ENCODE measurements at regions not wholly inside any gene's neighbourhood (a gene's known extent, or its start where the extent isn't known, plus 50 kb on each side); places are given as distances from the start of the nearest gene placed in this dataset.
"Not testable (repeated sequence)": the region's sequence is repeated elsewhere in the genome, so short reads cannot be mapped to it uniquely, and the experiment has no call there.

DNA sequence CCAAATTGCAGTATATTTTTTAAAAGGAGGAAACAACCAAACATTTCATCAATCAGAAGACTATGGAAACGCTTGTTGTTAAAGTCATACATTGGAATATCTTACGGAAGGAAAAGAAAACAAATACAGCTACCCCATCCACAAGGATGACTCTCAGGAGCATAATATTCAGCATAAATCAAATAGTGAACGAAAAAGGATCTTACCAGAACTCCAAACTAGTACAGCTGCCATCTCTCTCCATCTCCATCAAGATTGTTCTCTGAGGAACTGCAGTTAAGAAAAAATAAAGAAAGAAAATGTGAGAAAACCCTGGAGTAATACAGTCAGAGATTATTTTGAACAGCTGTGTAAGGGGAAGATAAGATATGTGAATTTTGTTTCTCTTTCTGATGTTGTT is 299.8 kb upstream of the CNTN5 start:
- no peaks in the 10 kb centered on the region for H3K4me1 ChIP-seq
- intact Hi-C loops (cut with DNase I), result no loop called here
- H3K27me3 ChIP-seq (ENCODE audit: low read depth), result no peaks in the 10 kb centered on the region
- DNase-seq (no peak), ATAC-seq (no peak)
- TF ChIP-seq, protein P1, sequence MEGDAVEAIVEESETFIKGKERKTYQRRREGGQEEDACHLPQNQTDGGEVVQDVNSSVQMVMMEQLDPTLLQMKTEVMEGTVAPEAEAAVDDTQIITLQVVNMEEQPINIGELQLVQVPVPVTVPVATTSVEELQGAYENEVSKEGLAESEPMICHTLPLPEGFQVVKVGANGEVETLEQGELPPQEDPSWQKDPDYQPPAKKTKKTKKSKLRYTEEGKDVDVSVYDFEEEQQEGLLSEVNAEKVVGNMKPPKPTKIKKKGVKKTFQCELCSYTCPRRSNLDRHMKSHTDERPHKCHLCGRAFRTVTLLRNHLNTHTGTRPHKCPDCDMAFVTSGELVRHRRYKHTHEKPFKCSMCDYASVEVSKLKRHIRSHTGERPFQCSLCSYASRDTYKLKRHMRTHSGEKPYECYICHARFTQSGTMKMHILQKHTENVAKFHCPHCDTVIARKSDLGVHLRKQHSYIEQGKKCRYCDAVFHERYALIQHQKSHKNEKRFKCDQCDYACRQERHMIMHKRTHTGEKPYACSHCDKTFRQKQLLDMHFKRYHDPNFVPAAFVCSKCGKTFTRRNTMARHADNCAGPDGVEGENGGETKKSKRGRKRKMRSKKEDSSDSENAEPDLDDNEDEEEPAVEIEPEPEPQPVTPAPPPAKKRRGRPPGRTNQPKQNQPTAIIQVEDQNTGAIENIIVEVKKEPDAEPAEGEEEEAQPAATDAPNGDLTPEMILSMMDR (IDR thresholded peaks at IDR 0.05), result no peak
- H3K4me3 ChIP-seq, result no peak overlapping the region
- H3K9me3 ChIP-seq, result no peaks in the 10 kb centered on the region
- H3K27ac ChIP-seq, result no peak overlapping the region
- H3K36me3 ChIP-seq, result no peaks in the 10 kb centered on the region

DNA sequence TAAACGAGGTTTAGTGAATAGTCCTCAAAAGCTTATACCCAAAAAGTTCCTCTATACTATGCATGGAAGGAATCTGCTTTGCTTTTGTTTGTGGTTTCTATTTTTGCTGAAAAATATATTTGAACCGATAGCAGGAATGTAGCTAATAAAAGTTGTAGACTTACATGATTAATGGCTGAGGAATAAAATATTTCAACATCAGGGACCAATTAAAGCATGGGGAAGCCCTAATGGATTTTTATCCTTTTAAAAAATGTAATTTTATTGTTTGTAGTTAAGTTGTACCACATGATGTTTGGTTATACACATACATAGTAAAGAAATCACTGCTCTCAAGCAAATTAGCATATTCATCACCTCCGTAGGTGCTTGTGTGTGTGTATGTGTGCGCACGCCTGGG is 295.3 kb upstream of the CNTN5 start:
- DNase-seq, result no peak
- TF ChIP-seq, protein P1 (IDR thresholded peaks at IDR 0.05), result no peak
- no peaks in the 10 kb centered on the region for H3K27me3 ChIP-seq (ENCODE audit: low read depth)
- no peaks in the 10 kb centered on the region for H3K9me3 ChIP-seq
- no peaks in the 10 kb centered on the region for H3K4me1 ChIP-seq
- intact Hi-C loops (cut with DNase I), result no loop called here
- no peak overlapping the region for H3K27ac ChIP-seq
- no peak overlapping the region for H3K4me3 ChIP-seq
- no peaks in the 10 kb centered on the region for H3K36me3 ChIP-seq
- ATAC-seq, result no peak

DNA sequence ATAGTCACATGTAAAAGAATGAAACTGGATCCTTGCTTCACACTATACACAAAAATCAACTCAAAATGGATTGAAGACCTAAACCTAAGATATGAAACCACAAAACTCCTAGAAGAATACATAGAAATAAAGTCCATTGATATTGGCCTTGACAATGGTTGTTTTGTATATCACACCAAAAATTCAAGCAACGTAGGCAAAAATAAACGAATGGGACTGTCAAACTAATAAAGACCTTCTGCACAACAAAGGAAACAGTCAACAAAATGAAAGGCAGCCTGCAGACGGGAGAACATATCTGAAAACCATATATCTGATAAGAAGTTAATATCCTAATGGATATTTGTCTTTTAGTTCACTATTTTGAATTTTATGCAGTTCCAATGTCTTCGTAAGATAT is 292.3 kb upstream of the CNTN5 start:
- intact Hi-C loops (cut with DNase I), result no loop called here
- H3K27ac ChIP-seq, result no peak overlapping the region
- no peak overlapping the region for H3K4me3 ChIP-seq
- ATAC-seq, result no peak
- no peaks in the 10 kb centered on the region for H3K4me1 ChIP-seq
- TF ChIP-seq, protein P1 (IDR thresholded peaks at IDR 0.05), result no peak
- no peaks in the 10 kb centered on the region for H3K27me3 ChIP-seq (ENCODE audit: low read depth)
- no peak for DNase-seq
- no peaks in the 10 kb centered on the region for H3K9me3 ChIP-seq
- H3K36me3 ChIP-seq, result no peaks in the 10 kb centered on the region

DNA sequence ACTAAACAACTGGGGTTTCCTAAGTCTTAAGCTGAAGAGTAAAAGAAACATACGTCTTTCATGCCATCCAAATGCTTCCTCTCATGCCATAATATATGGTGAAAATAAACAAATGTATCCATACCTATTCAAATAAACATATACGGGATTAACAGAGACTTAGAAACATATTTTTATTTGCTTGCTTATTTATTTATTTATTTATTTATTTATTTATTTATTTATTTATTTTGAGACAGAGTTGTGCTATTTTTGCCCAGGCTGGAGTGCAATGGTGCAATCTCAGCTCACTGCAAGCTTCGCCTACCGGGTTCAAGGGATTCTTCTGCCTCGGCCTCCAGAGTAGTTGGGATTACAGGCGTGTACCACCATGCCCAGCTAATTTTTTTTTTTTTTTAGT is 291.6 kb upstream of the CNTN5 start:
- Histone ChIP-seq H3K4me1 (no peaks in the 10 kb centered on the region), H3K27ac (no peak overlapping the region), H3K4me3 (no peak overlapping the region), H3K9me3 (no peaks in the 10 kb centered on the region), H3K36me3 (no peaks in the 10 kb centered on the region), H3K27me3 (ENCODE audit: low read depth) (no peaks in the 10 kb centered on the region)
- intact Hi-C loops (cut with DNase I), result no loop called here
- DNase-seq (no peak), ATAC-seq (no peak)
- TF ChIP-seq, protein P1 (IDR thresholded peaks at IDR 0.05), result no peak

DNA sequence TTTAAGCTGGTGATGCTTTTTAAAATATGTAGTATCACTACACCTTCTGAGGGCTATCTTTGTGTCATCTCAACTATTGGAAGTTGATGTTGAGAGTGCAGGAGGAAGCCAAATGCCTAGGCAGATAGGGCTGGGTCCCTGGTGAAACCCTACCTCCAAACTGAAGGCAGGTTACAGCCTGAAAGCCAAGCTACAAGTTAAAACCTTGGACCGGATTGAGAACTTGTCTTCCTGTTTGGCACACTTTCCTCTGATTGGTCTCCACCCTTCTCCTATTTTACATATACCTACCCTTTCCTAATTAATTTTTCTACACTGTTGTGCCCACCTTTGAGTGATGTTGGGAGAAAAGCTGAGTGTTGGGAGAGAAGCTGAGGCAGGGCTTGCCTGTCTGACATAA is 287.8 kb upstream of the CNTN5 start:
- DNase-seq (no peak), ATAC-seq (no peak)
- Histone ChIP-seq H3K4me3 (no peak overlapping the region), H3K27ac (no peak overlapping the region), H3K9me3 (no peaks in the 10 kb centered on the region), H3K4me1 (no peaks in the 10 kb centered on the region), H3K27me3 (ENCODE audit: low read depth) (no peaks in the 10 kb centered on the region), H3K36me3 (no peaks in the 10 kb centered on the region)
- TF ChIP-seq, protein P1 (IDR thresholded peaks at IDR 0.05), result no peak
- intact Hi-C loops (cut with DNase I), result no loop called here

DNA sequence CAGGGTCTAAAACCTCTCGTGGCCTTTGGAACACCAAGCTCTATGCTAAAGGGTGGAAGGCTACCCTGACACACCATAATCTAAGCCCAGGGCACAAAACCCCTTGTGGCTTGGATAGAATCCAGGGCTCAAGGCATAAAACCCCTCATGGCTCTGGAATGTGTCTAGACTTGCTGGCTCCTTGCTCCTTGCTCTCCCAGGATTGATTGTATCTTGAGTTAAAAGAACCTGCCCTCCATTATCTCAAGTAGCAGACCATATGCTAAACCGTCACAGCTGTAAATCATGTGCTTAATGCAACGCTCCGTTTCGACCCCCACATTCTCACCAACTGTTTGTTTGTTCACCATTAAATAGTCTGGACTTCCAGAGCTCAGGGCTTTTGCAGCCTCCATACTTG is 287.4 kb upstream of the CNTN5 start:
- H3K27me3 ChIP-seq (ENCODE audit: low read depth); H3K36me3 ChIP-seq; H3K4me3 ChIP-seq; DNase-seq; H3K9me3 ChIP-seq; H3K4me1 ChIP-seq; ATAC-seq; intact Hi-C loops (cut with DNase I); H3K27ac ChIP-seq: not testable (repeated sequence)
